CD4-positive, alpha-beta memory T cell (primary cell): ENCODE measurements at regions not wholly inside any gene's neighbourhood (a gene's known extent, or its start where the extent isn't known, plus 50 kb on each side); places are given as distances from the start of the nearest gene placed in this dataset.

Source experiments
- CTCF ChIA-PET: fragments of 350-600 bp; sonication (Branson Sonifier 250); formaldehyde crosslinking; loops from one replicate; lab custom pipeline; 2021; ENCODE audit warnings: inconsistent platforms; ENCODE audit not compliant: partially characterized antibody; lab: Charles Lee
- POLR2A ChIA-PET: fragments of 350-600 bp; sonication (Branson Sonifier 250); formaldehyde crosslinking; loops from one replicate; lab custom pipeline; 2021; ENCODE audit not compliant: partially characterized antibody; lab: Charles Lee
- DNase-seq, 5 donors: peaks; one replicate each; pipeline versions ENCODE4 v3.0.0 to v3.0.0-alpha.2; 2020 to 2022; ENCODE audit warnings: mixed read lengths in 1 of 5
- H3K27ac ChIP-seq: one replicate; pipeline ENCODE4 v1.7.0; 2013; ENCODE audit warnings: low read depth, low read length
- H3K27me3 ChIP-seq: 2 replicates; pipeline ENCODE4 v1.7.0; 2013; ENCODE audit warnings: mild to moderate bottlenecking, low read length, moderate library complexity; ENCODE audit not compliant: insufficient read depth
- H3K36me3 ChIP-seq: 2 replicates; pipeline ENCODE4 v1.7.0; 2013; ENCODE audit warnings: mild to moderate bottlenecking, low read length, moderate library complexity; ENCODE audit not compliant: insufficient read depth
- H3K4me1 ChIP-seq: 2 replicates; pipeline ENCODE4 v1.7.0; 2013; ENCODE audit warnings: mild to moderate bottlenecking, low read length, moderate library complexity; ENCODE audit not compliant: insufficient read depth
- H3K4me3 ChIP-seq, 2 donors: one replicate each; pipeline ENCODE4 v1.7.0; 2013; ENCODE audit warnings: low read length in 2 of 2, mild to moderate bottlenecking in 1 of 2
- H3K9me3 ChIP-seq, 2 donors: one replicate each; pipeline ENCODE4 v1.7.0; 2013; ENCODE audit warnings: low read length in 2 of 2, control low read depth in 1 of 2; ENCODE audit not compliant: control insufficient read depth in 1 of 2
- H3K27ac Mint-ChIP-seq, 7 donors: one replicate each; pipeline ENCODE4 v1.8.0; 2020 to 2021; ENCODE audit warnings: mixed read lengths in 7 of 7, mild to moderate bottlenecking in 6 of 7, inconsistent platforms in 3 of 7, moderate library complexity in 3 of 7
- H3K27me3 Mint-ChIP-seq, 2 donors: one replicate each; pipeline ENCODE4 v1.8.0; 2020 to 2021; ENCODE audit warnings: mixed read lengths in 2 of 2
- H3K36me3 Mint-ChIP-seq, 2 donors: one replicate each; pipeline ENCODE4 v1.8.0; 2020 to 2021; ENCODE audit warnings: mixed read lengths in 2 of 2, inconsistent platforms in 1 of 2, mild to moderate bottlenecking in 1 of 2
- H3K4me1 Mint-ChIP-seq, 4 donors: one replicate each; pipeline ENCODE4 v1.8.0; 2020 to 2021; ENCODE audit warnings: mixed read lengths in 4 of 4, mild to moderate bottlenecking in 1 of 4
- H3K4me3 Mint-ChIP-seq, 8 donors: one replicate each; pipeline ENCODE4 v1.8.0; 2020 to 2021; ENCODE audit warnings: mixed read lengths in 8 of 8, mild to moderate bottlenecking in 7 of 8, moderate library complexity in 6 of 8, inconsistent platforms in 3 of 8
- H3K9me3 Mint-ChIP-seq, 8 donors: one replicate each; pipeline ENCODE4 v1.8.0; 2020 to 2021; ENCODE audit warnings: mixed read lengths in 8 of 8, mild to moderate bottlenecking in 5 of 8, inconsistent platforms in 3 of 8, moderate library complexity in 1 of 8
- intact Hi-C: fragments of 100-400 bp; cut with micrococcal nuclease; formaldehyde crosslinking; loops from one replicate; pipeline ENCODE4 v1.15.1; 2023

- POLR2A ChIA-PET: no interaction called here
- Histone ChIP-seq H3K27me3 (no peaks in the 10 kb centered on the region), H3K4me3 (no peak overlapping the region), H3K36me3 (no peaks in the 10 kb centered on the region), H3K4me1 (no peaks in the 10 kb centered on the region), H3K27ac (no peak overlapping the region), H3K9me3 (no peaks in the 10 kb centered on the region)
- no peaks in the 10 kb centered on the region for H3K27me3 Mint-ChIP-seq
- intact Hi-C loops: no loop called here
- no peak for DNase-seq
- H3K36me3 Mint-ChIP-seq: no peaks in the 10 kb centered on the region
- CTCF ChIA-PET: no interaction called here
- H3K4me1 Mint-ChIP-seq: no peaks in the 10 kb centered on the region
- H3K4me3 Mint-ChIP-seq: no peak overlapping the region
- H3K27ac Mint-ChIP-seq: no peak overlapping the region
- H3K9me3 Mint-ChIP-seq: peaks cover 0 to 4% (median 0%) of the 10 kb centered on the region in 8 donors
Measured at GRCh38 chrY:17339028-17339427, 541.0 kb downstream of the CDY2B start.

DNA sequence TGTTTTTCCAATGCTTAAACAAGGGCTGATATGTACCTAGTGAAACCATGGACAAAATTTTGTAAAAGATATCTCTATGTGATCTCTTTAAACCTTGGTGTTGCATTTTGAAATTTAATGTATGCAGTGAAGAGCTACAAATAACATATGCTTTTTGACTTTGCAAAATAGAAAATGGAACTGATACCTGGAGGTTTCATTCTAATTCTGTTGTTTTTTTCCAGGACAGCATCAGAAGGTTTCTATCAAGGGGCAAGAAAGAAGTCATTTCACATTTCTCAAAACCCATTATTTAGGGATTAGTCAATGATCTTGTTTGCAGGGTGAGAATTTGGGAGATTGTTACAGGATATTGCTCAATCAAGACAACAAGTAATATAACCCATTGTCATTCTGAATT lies 549.3 kb downstream of the CDY2B start:
- H3K27me3 ChIP-seq: no peaks in the 10 kb centered on the region
- H3K4me3 ChIP-seq: no peak overlapping the region
- no peaks in the 10 kb centered on the region for H3K4me1 ChIP-seq
- Mint-ChIP-seq H3K36me3 (no peaks in the 10 kb centered on the region), H3K27me3 (no peaks in the 10 kb centered on the region), H3K4me3 (no peak overlapping the region), H3K4me1 (no peaks in the 10 kb centered on the region), H3K9me3 (no peaks in the 10 kb centered on the region), H3K27ac (no peak overlapping the region)
- no peak for DNase-seq
- no peaks in the 10 kb centered on the region for H3K9me3 ChIP-seq
- intact Hi-C loops: no loop called here
- H3K27ac ChIP-seq: no peak overlapping the region
- no peaks in the 10 kb centered on the region for H3K36me3 ChIP-seq
- ChIA-PET CTCF (no interaction called here), POLR2A (no interaction called here)

GRCh38 chrY:17319916-17320315 lies 560.1 kb downstream of the CDY2B start:
- POLR2A ChIA-PET: no interaction called here
- no peaks in the 10 kb centered on the region for H3K36me3 ChIP-seq
- no peaks in the 10 kb centered on the region for H3K27me3 Mint-ChIP-seq
- no peaks in the 10 kb centered on the region for H3K4me1 ChIP-seq
- H3K4me1 Mint-ChIP-seq: no peaks in the 10 kb centered on the region
- no peaks in the 10 kb centered on the region for H3K9me3 ChIP-seq
- H3K27ac Mint-ChIP-seq: no peak overlapping the region
- CTCF ChIA-PET: no interaction called here
- no peaks in the 10 kb centered on the region for H3K9me3 Mint-ChIP-seq
- H3K27ac ChIP-seq: no peak overlapping the region
- no peak for DNase-seq
- H3K36me3 Mint-ChIP-seq: no peaks in the 10 kb centered on the region
- H3K4me3 ChIP-seq: no peak overlapping the region
- H3K4me3 Mint-ChIP-seq: no peak overlapping the region
- H3K27me3 ChIP-seq: no peaks in the 10 kb centered on the region
- intact Hi-C loops: no loop called here

DNA sequence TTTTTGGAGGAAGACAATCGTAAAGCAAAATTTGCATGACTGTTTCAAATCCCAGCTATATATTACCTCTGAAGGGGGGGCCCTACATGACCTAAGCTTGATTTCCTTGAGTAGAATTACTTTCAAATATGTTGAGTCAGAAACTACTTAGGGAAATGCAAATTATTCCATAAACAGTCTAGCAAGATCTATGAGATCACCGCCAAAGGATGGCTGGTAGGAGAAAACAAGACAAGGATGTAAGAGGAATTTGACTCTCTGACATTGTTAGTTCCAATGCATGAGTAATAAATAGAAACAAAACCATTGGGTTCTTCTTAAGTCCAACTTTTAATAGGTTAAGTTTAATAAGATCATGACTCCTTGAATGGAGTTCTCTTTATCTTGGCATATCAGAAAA lies 561.4 kb downstream of the CDY2B start:
- no peak overlapping the region for H3K27ac Mint-ChIP-seq
- ChIA-PET POLR2A (no interaction called here), CTCF (no interaction called here)
- no peaks in the 10 kb centered on the region for H3K27me3 ChIP-seq
- H3K4me1 ChIP-seq: no peaks in the 10 kb centered on the region
- H3K9me3 ChIP-seq: no peaks in the 10 kb centered on the region
- no peaks in the 10 kb centered on the region for H3K27me3 Mint-ChIP-seq
- H3K4me3 Mint-ChIP-seq: no peak overlapping the region
- no peak overlapping the region for H3K4me3 ChIP-seq
- no peak overlapping the region for H3K27ac ChIP-seq
- no peaks in the 10 kb centered on the region for H3K36me3 ChIP-seq
- no peaks in the 10 kb centered on the region for H3K36me3 Mint-ChIP-seq
- no peak for DNase-seq
- H3K9me3 Mint-ChIP-seq: no peaks in the 10 kb centered on the region
- no peaks in the 10 kb centered on the region for H3K4me1 Mint-ChIP-seq
- intact Hi-C loops: no loop called here

- CTCF ChIA-PET: no interaction called here
- H3K27ac ChIP-seq: no peak overlapping the region
- H3K27ac Mint-ChIP-seq: no peak overlapping the region
- H3K9me3 ChIP-seq: no peaks in the 10 kb centered on the region
- no peaks in the 10 kb centered on the region for H3K27me3 ChIP-seq
- H3K4me1 Mint-ChIP-seq: no peaks in the 10 kb centered on the region
- no peaks in the 10 kb centered on the region for H3K27me3 Mint-ChIP-seq
- intact Hi-C loops: no loop called here
- no peak overlapping the region for H3K4me3 ChIP-seq
- H3K9me3 Mint-ChIP-seq: no peaks in the 10 kb centered on the region
- no peak for DNase-seq
- POLR2A ChIA-PET: no interaction called here
- H3K4me1 ChIP-seq: no peaks in the 10 kb centered on the region
- no peak overlapping the region for H3K4me3 Mint-ChIP-seq
- no peaks in the 10 kb centered on the region for H3K36me3 ChIP-seq
- H3K36me3 Mint-ChIP-seq: no peaks in the 10 kb centered on the region
Measured at GRCh38 chrY:17277056-17277455, 603.0 kb downstream of the CDY2B start.

GRCh38 chrY:17259497-17259896 lies 620.5 kb downstream of the CDY2B start:
- intact Hi-C loops: no loop called here
- CTCF ChIA-PET: no interaction called here
- no peak for DNase-seq

DNA sequence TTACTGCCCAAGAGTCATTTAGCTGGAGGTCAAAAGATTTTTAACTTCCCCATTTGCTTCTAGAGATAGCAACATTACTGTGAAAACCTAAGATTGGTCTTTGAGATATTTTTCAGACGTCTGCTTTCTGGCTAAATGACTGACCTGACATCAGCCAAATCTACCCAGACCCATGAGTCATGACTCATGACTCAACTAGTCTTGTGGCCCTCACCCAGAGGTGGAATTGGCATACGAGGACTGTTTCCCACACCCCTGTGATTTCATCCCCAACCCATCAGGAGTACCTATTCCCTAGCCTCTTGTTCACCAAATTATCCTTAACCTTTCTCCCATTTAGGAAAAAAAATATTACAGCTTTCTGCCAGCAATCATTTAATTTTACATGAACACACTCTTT lies 641.6 kb downstream of the CDY2B start:
- H3K36me3 Mint-ChIP-seq: no peaks in the 10 kb centered on the region
- H3K4me1 ChIP-seq: no peaks in the 10 kb centered on the region
- peaks cover 0 to 3% (median 0%) of the 10 kb centered on the region in 8 donors for H3K9me3 Mint-ChIP-seq
- H3K4me3 ChIP-seq: no peak overlapping the region
- no peaks in the 10 kb centered on the region for H3K36me3 ChIP-seq
- no peak overlapping the region for H3K27ac ChIP-seq
- H3K4me1 Mint-ChIP-seq: no peaks in the 10 kb centered on the region
- ChIA-PET CTCF (no interaction called here), POLR2A (no interaction called here)
- intact Hi-C loops: no loop called here
- H3K4me3 Mint-ChIP-seq: no peak overlapping the region
- no peak for DNase-seq
- H3K9me3 ChIP-seq: no peaks in the 10 kb centered on the region
- no peak overlapping the region for H3K27ac Mint-ChIP-seq
- no peaks in the 10 kb centered on the region for H3K27me3 ChIP-seq
- no peaks in the 10 kb centered on the region for H3K27me3 Mint-ChIP-seq

More at GRCh38 chrY:17259497-17259896, 620.5 kb downstream of the CDY2B start:
- H3K27ac Mint-ChIP-seq: no peak overlapping the region
- no peaks in the 10 kb centered on the region for H3K36me3 Mint-ChIP-seq
- Histone ChIP-seq H3K9me3 (no peaks in the 10 kb centered on the region), H3K4me1 (no peaks in the 10 kb centered on the region), H3K4me3 (no peak overlapping the region), H3K36me3 (no peaks in the 10 kb centered on the region), H3K27me3 (no peaks in the 10 kb centered on the region), H3K27ac (no peak overlapping the region)
- POLR2A ChIA-PET: no interaction called here
- no peaks in the 10 kb centered on the region for H3K4me1 Mint-ChIP-seq
- peaks cover 0 to 3% (median 0%) of the 10 kb centered on the region in 8 donors for H3K9me3 Mint-ChIP-seq
- H3K4me3 Mint-ChIP-seq: no peak overlapping the region
- H3K27me3 Mint-ChIP-seq: no peaks in the 10 kb centered on the region

GRCh38 chrY:17235769-17236168 lies 644.3 kb downstream of the CDY2B start:
- H3K36me3 ChIP-seq: no peaks in the 10 kb centered on the region
- Mint-ChIP-seq H3K4me1 (no peaks in the 10 kb centered on the region), H3K9me3 (no peaks in the 10 kb centered on the region), H3K27ac (no peak overlapping the region), H3K27me3 (no peaks in the 10 kb centered on the region), H3K36me3 (no peaks in the 10 kb centered on the region), H3K4me3 (no peak overlapping the region)
- H3K9me3 ChIP-seq: no peaks in the 10 kb centered on the region
- H3K4me3 ChIP-seq: no peak overlapping the region
- H3K27ac ChIP-seq: no peak overlapping the region
- intact Hi-C loops: no loop called here
- H3K27me3 ChIP-seq: no peaks in the 10 kb centered on the region
- no peaks in the 10 kb centered on the region for H3K4me1 ChIP-seq
- POLR2A ChIA-PET: no interaction called here
- CTCF ChIA-PET: no interaction called here
- DNase-seq: no peak
